HL-60/S4 treated with retinoic acid at 250 ng/mL for 4 days and 3 days (cell line): ENCODE measurements at regions not wholly inside any gene's neighbourhood (a gene's known extent, or its start where the extent isn't known, plus 50 kb on each side); places are given as distances from the start of the nearest gene placed in this dataset.

Source experiments
- in situ Hi-C: fragments of 300-500 bp; cut with MboI; formaldehyde crosslinking; loops from 2 replicates; pipeline ENCODE4 v1.7.0; 2022; ENCODE audit warnings: low sequenced_read_pairs

GRCh38 chr14:96931751-96932150 lies 134.6 kb downstream of the VRK1 start:
- in situ Hi-C loops: no loop called here

- in situ Hi-C loops: no loop called here
These were observed 137.6 kb downstream of the VRK1 start for GRCh38 chr14:96934638-96935330.

GRCh38 chr14:96938946-96939345 lies 141.8 kb downstream of the VRK1 start:
- in situ Hi-C loops: no loop called here

- in situ Hi-C loops: no loop called here
These were observed 142.8 kb downstream of the VRK1 start for GRCh38 chr14:96940009-96940408.

- in situ Hi-C loops: no loop called here
These were observed 147.1 kb downstream of the VRK1 start for GRCh38 chr14:96944297-96944696.

GRCh38 chr14:96945721-96946120 lies 148.5 kb downstream of the VRK1 start:
- in situ Hi-C loops: no loop called here

GRCh38 chr14:96949594-96949993 lies 152.4 kb downstream of the VRK1 start:
- in situ Hi-C loops: no loop called here

- in situ Hi-C loops: no loop called here
These were observed 154.3 kb downstream of the VRK1 start for GRCh38 chr14:96951511-96951910.

GRCh38 chr14:96953087-96953874 lies 156.1 kb downstream of the VRK1 start:
- in situ Hi-C loops: no loop called here

GRCh38 chr14:96953875-96954185 lies 156.6 kb downstream of the VRK1 start:
- in situ Hi-C loops: no loop called here

GRCh38 chr14:96956464-96957239 lies 159.5 kb downstream of the VRK1 start:
- in situ Hi-C loops: no loop called here

GRCh38 chr14:96958057-96958456 lies 160.9 kb downstream of the VRK1 start:
- in situ Hi-C loops: no loop called here

- in situ Hi-C loops: no loop called here
These were observed 162.8 kb downstream of the VRK1 start for GRCh38 chr14:96959992-96960391.

GRCh38 chr14:96960598-96961116 lies 163.5 kb downstream of the VRK1 start:
- in situ Hi-C loops: no loop called here

- in situ Hi-C loops: no loop called here
These were observed 164.7 kb downstream of the VRK1 start for GRCh38 chr14:96961895-96962294.

- in situ Hi-C loops: no loop called here
These were observed 165.2 kb downstream of the VRK1 start for GRCh38 chr14:96962337-96962736.

- in situ Hi-C loops: no loop called here
These were observed 167.7 kb downstream of the VRK1 start for GRCh38 chr14:96964726-96965415.

GRCh38 chr14:96965885-96966595 lies 168.9 kb downstream of the VRK1 start:
- in situ Hi-C loops: no loop called here

- in situ Hi-C loops: no loop called here
These were observed 177.9 kb downstream of the VRK1 start for GRCh38 chr14:96975116-96975515.

GRCh38 chr14:96978525-96979272 lies 181.5 kb downstream of the VRK1 start:
- in situ Hi-C loops: no loop called here
